Common myeloid progenitor, CD34-positive (primary cell): ENCODE measurements at regions not wholly inside any gene's neighbourhood (a gene's known extent, or its start where the extent isn't known, plus 50 kb on each side); places are given as distances from the start of the nearest gene placed in this dataset.

Source experiments
- CTCF ChIA-PET: fragments of 350-600 bp; sonication (Branson Sonifier 250); formaldehyde crosslinking; loops from one replicate; lab custom pipeline; 2021; ENCODE audit warnings: antibody characterized with exemption; lab: Charles Lee
- POLR2A ChIA-PET: fragments of 350-600 bp; sonication (Branson Sonifier 250); formaldehyde crosslinking; loops from one replicate; lab custom pipeline; 2021; ENCODE audit warnings: antibody characterized with exemption; lab: Charles Lee
- DNase-seq, 3 donors: peaks; one replicate each; pipeline versions ENCODE4 v3.0.0 to v3.0.0-alpha.2; 2013
- H3K27ac ChIP-seq, 2 experiments: 1 replicate in 1 of 2; 2 replicates in 1 of 2; pipeline ENCODE4 v1.7.0; 2013; ENCODE audit warnings: inconsistent platforms in 2 of 2, low read length in 2 of 2, mild to moderate bottlenecking in 2 of 2, low read depth in 1 of 2, moderate library complexity in 1 of 2; ENCODE audit not compliant: severe bottlenecking in 2 of 2, insufficient read depth in 1 of 2, poor library complexity in 1 of 2
- H3K27me3 ChIP-seq, 5 experiments: replicated peaks in 2 of 5; 1 replicate in 3 of 5; 2 replicates in 2 of 5; pipeline versions ENCODE4 v1.6.1 to v1.7.0; 2013; ENCODE audit warnings: low read length in 4 of 5, mild to moderate bottlenecking in 2 of 5, moderate library complexity in 2 of 5, inconsistent platforms in 1 of 5; ENCODE audit not compliant: insufficient read depth in 5 of 5, control insufficient read depth in 4 of 5
- H3K36me3 ChIP-seq, 4 experiments: 1 replicate in 2 of 4; 2 replicates in 2 of 4; pipeline versions ENCODE4 v1.6.1 to v1.7.0; 2013; ENCODE audit warnings: low read length in 3 of 4, control low read depth in 1 of 4, mild to moderate bottlenecking in 1 of 4; ENCODE audit not compliant: control insufficient read depth in 4 of 4, insufficient read depth in 4 of 4
- H3K4me1 ChIP-seq, 4 experiments: 1 replicate in 3 of 4; 2 replicates in 1 of 4; pipeline versions ENCODE4 v1.6.1 to v1.7.1; 2013; ENCODE audit warnings: low read length in 3 of 4, mild to moderate bottlenecking in 3 of 4, control low read depth in 1 of 4, inconsistent platforms in 1 of 4, moderate library complexity in 1 of 4; ENCODE audit not compliant: control insufficient read depth in 4 of 4, insufficient read depth in 4 of 4; ENCODE audit errors: control extremely low read depth in 1 of 4
- H3K4me3 ChIP-seq, 7 experiments: 1 replicate in 4 of 7; 2 replicates in 3 of 7; pipeline versions ENCODE4 v1.5.1 to v1.7.0; 2013; ENCODE audit warnings: mild to moderate bottlenecking in 7 of 7, low read length in 6 of 7, moderate library complexity in 6 of 7, inconsistent platforms in 2 of 7, low read depth in 2 of 7, control low read depth in 1 of 7; ENCODE audit not compliant: insufficient read depth in 4 of 7, control insufficient read depth in 1 of 7; ENCODE audit errors: extremely low read depth in 1 of 7
- H3K9me3 ChIP-seq, 5 experiments: 1 replicate in 4 of 5; 2 replicates in 1 of 5; pipeline versions ENCODE4 v1.6.1 to v1.7.1; 2013; ENCODE audit warnings: low read length in 4 of 5, mild to moderate bottlenecking in 2 of 5, inconsistent platforms in 1 of 5, low read depth in 1 of 5, moderate library complexity in 1 of 5; ENCODE audit not compliant: control insufficient read depth in 4 of 5, insufficient read depth in 2 of 5; ENCODE audit errors: control extremely low read depth in 1 of 5
- WGBS: methylation state at CpG from one replicate; pipeline ENCODE4 v1.1.5; 2013; ENCODE audit not compliant: insufficient coverage; 5-methylcytosine and 5-hydroxymethylcytosine counted together

- H3K36me3 ChIP-seq = no peaks in the 10 kb centered on the region
- 81% methylated on average over 4 of the region's 6 CpGs for WGBS
- CTCF ChIA-PET = no interaction called here
These were observed 294.8 kb downstream of the CDC5L start for GRCh38 chr6:44682280-44682679.

GRCh38 chr6:44682987-44683779, 295.7 kb downstream of the CDC5L start:
- Histone ChIP-seq H3K9me3 (peaks cover 0 to 4% (median 0%) of the 10 kb centered on the region in 5 experiments), H3K4me1 (no peaks in the 10 kb centered on the region), H3K36me3 (no peaks in the 10 kb centered on the region), H3K27ac (no peak overlapping the region), H3K27me3 (no peaks in the 10 kb centered on the region), H3K4me3 (no peak overlapping the region)
- no peak for DNase-seq
- 94% methylated on average over 7 of the region's 13 CpGs for WGBS
- ChIA-PET CTCF (no interaction called here), POLR2A (no interaction called here)

More at GRCh38 chr6:44682280-44682679, 294.8 kb downstream of the CDC5L start:
- Histone ChIP-seq H3K27me3 (no peaks in the 10 kb centered on the region), H3K4me3 (no peak overlapping the region), H3K27ac (no peak overlapping the region), H3K4me1 (no peaks in the 10 kb centered on the region), H3K9me3 (no peaks in the 10 kb centered on the region)
- no peak for DNase-seq
- POLR2A ChIA-PET = no interaction called here

GRCh38 chr6:44685213-44685612, 297.7 kb downstream of the CDC5L start:
- Histone ChIP-seq H3K4me1 (no peaks in the 10 kb centered on the region), H3K36me3 (no peaks in the 10 kb centered on the region), H3K27ac (no peak overlapping the region), H3K9me3 (peaks cover 0 to 10% (median 0%) of the 10 kb centered on the region in 5 experiments), H3K27me3 (no peaks in the 10 kb centered on the region), H3K4me3 (no peak overlapping the region)
- ChIA-PET POLR2A (no interaction called here), CTCF (interaction anchor here (0.6 to 1.4 kb wide), 2 partner anchors 30 to 372 kb away, joined by 3 to 4 read pairs; no protein-coding TSS in a partner anchor)
- WGBS = 100% methylated on average over 2 of the region's 2 CpGs
- no peak for DNase-seq

GRCh38 chr6:44696099-44696498, 308.6 kb downstream of the CDC5L start:
- no peaks in the 10 kb centered on the region for H3K4me1 ChIP-seq
- ChIA-PET CTCF (no interaction called here), POLR2A (no interaction called here)
- H3K9me3 ChIP-seq = no peaks in the 10 kb centered on the region
- no CpG with 5 or more reads among the region's 1 CpG for WGBS
- no peak overlapping the region for H3K27ac ChIP-seq
- H3K36me3 ChIP-seq = no peaks in the 10 kb centered on the region
- H3K4me3 ChIP-seq = no peak overlapping the region
- H3K27me3 ChIP-seq = no peaks in the 10 kb centered on the region
- DNase-seq = no peak

- H3K9me3 ChIP-seq = no peaks in the 10 kb centered on the region
- 97% methylated on average over 6 of the region's 6 CpGs for whole genome bisulfite sequencing
- H3K27ac ChIP-seq = no peak overlapping the region
- H3K4me3 ChIP-seq = no peak overlapping the region
- H3K4me1 ChIP-seq = no peaks in the 10 kb centered on the region
- DNase-seq = no peak
- no peaks in the 10 kb centered on the region for H3K36me3 ChIP-seq
- H3K27me3 ChIP-seq = no peaks in the 10 kb centered on the region
- POLR2A ChIA-PET = no interaction called here
- CTCF ChIA-PET = no interaction called here
These were observed 309.2 kb downstream of the CDC5L start for GRCh38 chr6:44696686-44697085.

- Histone ChIP-seq H3K9me3 (no peaks in the 10 kb centered on the region), H3K4me3 (no peak overlapping the region), H3K27ac (no peak overlapping the region), H3K27me3 (no peaks in the 10 kb centered on the region), H3K36me3 (no peaks in the 10 kb centered on the region), H3K4me1 (no peaks in the 10 kb centered on the region)
- ChIA-PET CTCF (no interaction called here), POLR2A (no interaction called here)
- WGBS = 94% methylated on average over 10 of the region's 11 CpGs
- DNase-seq = no peak
These were observed 309.8 kb downstream of the CDC5L start for GRCh38 chr6:44697327-44697726.

GRCh38 chr6:44698602-44699001, 311.1 kb downstream of the CDC5L start:
- H3K27ac ChIP-seq = no peak overlapping the region
- no peaks in the 10 kb centered on the region for H3K9me3 ChIP-seq
- WGBS = no CpG with 5 or more reads among the region's 1 CpG
- POLR2A ChIA-PET = no interaction called here
- H3K36me3 ChIP-seq = no peaks in the 10 kb centered on the region
- no peak overlapping the region for H3K4me3 ChIP-seq
- H3K27me3 ChIP-seq = no peaks in the 10 kb centered on the region
- CTCF ChIA-PET = no interaction called here
- no peaks in the 10 kb centered on the region for H3K4me1 ChIP-seq
- no peak for DNase-seq
